Pancreas (tissue), 10 donors: ENCODE measurements at regions not wholly inside any gene's neighbourhood (a gene's known extent, or its start where the extent isn't known, plus 50 kb on each side); places are given as distances from the start of the nearest gene placed in this dataset.
"Not testable (repeated sequence)": the region's sequence is repeated elsewhere in the genome, so short reads cannot be mapped to it uniquely, and the experiment has no call there.

ENCODE experiments used
- ATAC-seq, 4 donors: fragments of 200-7000 bp; cut with Tn5 transposase; one replicate each; pipeline versions ENCODE4 v1.8.0 to v1.9.1; 2020; ENCODE audit warnings: mild to moderate bottlenecking in 4 of 4, moderate library complexity in 4 of 4
- DNase-seq, 6 donors: peaks; one replicate each; pipeline ENCODE4 v3.0.0-alpha.2; 2020
- FAIRE-seq: peaks from 2 replicates; lab custom pipeline; 2012; peaks lifted over from hg19 to GRCh38; lab: Jason Lieb, UNC
- H3K27ac ChIP-seq, 4 donors: fragments of 200-600 bp; sonication (generic); 1 replicate in 3 of 4; 2 replicates in 1 of 4; pipeline versions ENCODE4 v1.5.0 to v1.8.0; 2020
- H3K27me3 ChIP-seq, 4 donors: fragments of 200-600 bp; one replicate each; pipeline ENCODE4 v1.8.0; 2021
- H3K36me3 ChIP-seq, 3 donors: fragments of 200-600 bp; sonication (generic) in 1 of 3; one replicate each; pipeline versions ENCODE4 v1.5.0 to v1.8.0; 2020 to 2021
- H3K4me1 ChIP-seq, 3 donors: fragments of 200-600 bp; one replicate each; pipeline ENCODE4 v1.8.0; 2021
- H3K4me3 ChIP-seq, 4 donors: fragments of 200-600 bp; sonication (generic) in 2 of 4; one replicate each; pipeline versions ENCODE4 v1.5.0 to v1.8.0; 2020 to 2021
- H3K9me3 ChIP-seq, 4 donors: fragments of 200-600 bp; one replicate each; pipeline ENCODE4 v1.8.0; 2021
- CTCF ChIP-seq, 4 donors: fragments of 200-600 bp; sonication (generic) in 3 of 4; IDR thresholded peaks; one replicate each; pipeline versions ENCODE4 v1.5.0 to v1.8.0; 2021; ENCODE audit warnings: antibody characterized with exemption in 4 of 4
- WGBS, 2 donors: extraction: QIAGEN DNeasy Blood & Tissue Kit; methylation state at CpG; one replicate each; pipeline ENCODE4 v1.1.7; 2013; 5-methylcytosine and 5-hydroxymethylcytosine counted together
- intact Hi-C, 3 donors: fragments of 100-400 bp; cut with DNase I; formaldehyde crosslinking; loops; one replicate each; pipeline versions ENCODE4 v1.11.1 to v1.14.2; 2022
- donor health status: healthy with polysubstance abuse.
- donor health status: DM: no; HTN: no; CAD: no; lungs with moderate emphysema.
- donor health status: DM: no; HTN: no; CAD: no.
- donor health status: control.
- donor health status: control.
- donor health status: Bipolar disorder and iron deficiency.
- donor health status: DM: yes; HTN: yes; CAD: no.
- donor health status: DM: no; HTN: no; CAD: no.
- donor health status: DM: no; HTN: no; CAD: no.
- donor health status: DM: yes; HTN: yes; CAD: no.

- FAIRE-seq (no peak), ATAC-seq (no peak), DNase-seq (no peak)
- H3K4me3 ChIP-seq: no peak overlapping the region
- no peaks in the 10 kb centered on the region for H3K36me3 ChIP-seq
- H3K27ac ChIP-seq: no peak overlapping the region
- no peaks in the 10 kb centered on the region for H3K9me3 ChIP-seq
- H3K4me1 ChIP-seq: no peaks in the 10 kb centered on the region
- WGBS, 2 donors: 77 to 84% methylated on average over 1 of the region's 1 CpG
- H3K27me3 ChIP-seq: no peaks in the 10 kb centered on the region
- intact Hi-C loops: no loop called here
- TF ChIP-seq CTCF (IDR thresholded peaks at IDR 0.05): no peak
Measured at GRCh38 chr2:19617257-19617848, 258.9 kb upstream of the OSR1 start.

- not testable (repeated sequence) for ATAC-seq
Measured at GRCh38 chr2:19615402-19615801, 257.0 kb upstream of the OSR1 start.

GRCh38 chr2:19614066-19614465 is 255.6 kb upstream of the OSR1 start:
- Histone ChIP-seq H3K27ac (no peak overlapping the region), H3K4me1 (no peaks in the 10 kb centered on the region), H3K27me3 (no peaks in the 10 kb centered on the region), H3K9me3 (no peaks in the 10 kb centered on the region), H3K4me3 (no peak overlapping the region), H3K36me3 (no peaks in the 10 kb centered on the region)
- intact Hi-C loops: no loop called here
- no peak for FAIRE-seq
- 31 to 43% methylated on average over 2 of the region's 2 CpGs for WGBS, 2 donors
- DNase-seq: no peak
- no peak for TF ChIP-seq CTCF (IDR thresholded peaks at IDR 0.05)
- no peak for ATAC-seq

More at GRCh38 chr2:19615402-19615801, 257.0 kb upstream of the OSR1 start:
- H3K27me3 ChIP-seq, H3K4me3 ChIP-seq, DNase-seq, H3K36me3 ChIP-seq, FAIRE-seq, H3K27ac ChIP-seq, H3K4me1 ChIP-seq, intact Hi-C loops, H3K9me3 ChIP-seq: not testable (repeated sequence)
- 70 to 72% methylated on average over 6 of the region's 6 CpGs for WGBS, 2 donors

- Histone ChIP-seq H3K36me3 (no peaks in the 10 kb centered on the region), H3K4me3 (no peak overlapping the region), H3K4me1 (no peaks in the 10 kb centered on the region), H3K27me3 (no peaks in the 10 kb centered on the region), H3K9me3 (no peaks in the 10 kb centered on the region), H3K27ac (no peak overlapping the region)
- ATAC-seq: peak in 2 of 4 donors; percentile 51 to 52
- intact Hi-C loops: no loop called here
- no peak for FAIRE-seq
- no peak for DNase-seq
- WGBS, 2 donors: 78 to 81% methylated on average over 4 of the region's 4 CpGs
- no peak for TF ChIP-seq CTCF (IDR thresholded peaks at IDR 0.05)
Measured at GRCh38 chr2:19611491-19612332, 253.3 kb upstream of the OSR1 start.

DNA sequence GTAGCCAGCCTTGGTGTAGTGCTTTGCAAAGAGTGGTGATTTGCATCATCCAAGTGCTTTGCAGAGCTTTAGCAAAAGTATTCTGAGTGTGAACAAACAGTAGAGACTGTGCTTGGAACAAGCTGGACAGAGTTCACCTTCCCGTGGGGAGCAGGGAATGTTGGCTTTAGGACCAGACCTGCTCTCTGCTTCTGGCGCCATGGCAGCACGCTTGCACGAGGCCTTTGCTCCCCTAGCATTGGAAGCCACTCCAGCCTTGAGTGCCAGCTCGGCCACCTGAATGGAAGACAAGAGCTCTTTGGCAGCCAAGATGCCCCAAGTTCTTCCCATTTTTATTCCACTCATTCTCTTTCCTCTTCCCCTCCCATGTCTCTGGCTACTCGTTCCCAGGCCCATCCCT is 250.8 kb upstream of the OSR1 start:
- Histone ChIP-seq H3K9me3 (no peaks in the 10 kb centered on the region), H3K4me1 (no peaks in the 10 kb centered on the region), H3K4me3 (no peak overlapping the region), H3K36me3 (no peaks in the 10 kb centered on the region), H3K27ac (no peak overlapping the region), H3K27me3 (no peaks in the 10 kb centered on the region)
- no peak for TF ChIP-seq CTCF (IDR thresholded peaks at IDR 0.05)
- FAIRE-seq (no peak), DNase-seq (no peak), ATAC-seq (no peak)
- intact Hi-C loops: no loop called here
- WGBS, 2 donors: 50 to 71% methylated on average over 6 of the region's 6 CpGs
